RWPE2 (cell line): ENCODE measurements at regions not wholly inside any gene's neighbourhood (a gene's known extent, or its start where the extent isn't known, plus 50 kb on each side); places are given as distances from the start of the nearest gene placed in this dataset.

Source experiments
- ATAC-seq: fragments of 200-7000 bp; cut with Tn5 transposase; 3 replicates; pipeline ENCODE4 v1.9.1; 2021; ENCODE audit warnings: low read depth
- DNase-seq: peaks from one replicate; pipeline ENCODE4 v3.0.0-alpha.2; 2020; ENCODE audit warnings: low spot score
- H3K27ac ChIP-seq: fragments of 450-650 bp; 2 replicates; pipeline ENCODE4 v1.5.1; 2017; ENCODE audit warnings: mild to moderate bottlenecking; ENCODE audit not compliant: poor library complexity, severe bottlenecking
- H3K27me3 ChIP-seq: fragments of 250-450 bp; sonication (Bioruptor Pico); 2 replicates; pipeline ENCODE4 v1.5.1; 2021; ENCODE audit warnings: mild to moderate bottlenecking, moderate library complexity; ENCODE audit not compliant: insufficient read depth, poor library complexity, severe bottlenecking
- H3K36me3 ChIP-seq: fragments of 250-450 bp; sonication (Bioruptor Pico); 2 replicates; pipeline ENCODE4 v1.5.1; 2020; ENCODE audit warnings: low read depth, mild to moderate bottlenecking, moderate library complexity
- H3K4me1 ChIP-seq: fragments of 250-450 bp; sonication (Bioruptor Pico); 2 replicates; pipeline ENCODE4 v1.5.1; 2021; ENCODE audit warnings: mild to moderate bottlenecking, moderate library complexity; ENCODE audit not compliant: insufficient read depth, poor library complexity, severe bottlenecking
- H3K4me3 ChIP-seq: fragments of 250-450 bp; sonication (Bioruptor Pico); 2 replicates; pipeline ENCODE4 v1.5.1; 2021; ENCODE audit warnings: mild to moderate bottlenecking, moderate library complexity; ENCODE audit not compliant: severe bottlenecking
- H3K9me3 ChIP-seq: fragments of 250-450 bp; sonication (Bioruptor Pico); 2 replicates; pipeline ENCODE4 v1.5.1; 2021; ENCODE audit warnings: mild to moderate bottlenecking, moderate library complexity; ENCODE audit not compliant: severe bottlenecking
- TF ChIP-seq, protein P1 (sequence below): fragments of 450-650 bp; IDR thresholded peaks from one replicate; pipeline ENCODE4 v1.5.1; 2017; ENCODE audit warnings: mild to moderate bottlenecking, moderate library complexity; ENCODE audit not compliant: poor library complexity, severe bottlenecking

DNA sequence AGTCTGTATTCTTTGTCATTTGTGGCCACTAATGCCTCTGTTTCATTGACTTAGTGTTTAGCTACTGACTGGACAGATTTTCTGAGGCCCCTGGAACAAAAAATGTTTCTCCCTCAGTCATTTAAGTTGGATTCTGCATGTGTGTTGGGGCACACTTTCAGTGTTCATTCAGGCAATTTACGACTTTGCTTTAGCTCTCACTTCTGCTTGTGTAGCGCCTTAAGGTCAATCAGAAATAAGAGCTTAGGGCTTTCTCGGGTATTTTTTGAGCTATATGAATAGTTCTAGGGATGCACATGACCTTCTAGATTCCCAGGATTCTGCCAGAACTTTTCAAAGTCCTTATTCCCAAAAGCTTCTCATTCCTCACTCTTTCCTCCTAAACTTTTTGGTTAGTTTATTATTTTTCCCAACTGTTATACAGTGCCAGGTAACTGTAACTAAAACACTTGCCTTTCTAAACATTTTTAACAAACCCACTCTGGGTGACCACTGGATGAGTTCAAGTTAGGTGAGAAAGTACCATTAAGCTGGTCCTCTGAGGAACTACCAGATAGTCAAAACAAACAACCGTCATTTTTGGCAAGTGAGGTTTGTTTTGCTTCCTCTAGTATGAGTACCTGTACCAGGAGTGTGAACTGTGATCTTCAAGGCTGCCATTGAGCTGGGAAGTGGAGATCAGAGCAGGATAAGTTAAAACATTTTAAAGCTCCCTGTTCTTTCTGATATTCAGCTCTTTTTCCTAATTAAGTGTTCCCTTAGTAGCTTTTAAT lies 571.3 kb upstream of the TLE4 start:
- TF ChIP-seq, protein P1, sequence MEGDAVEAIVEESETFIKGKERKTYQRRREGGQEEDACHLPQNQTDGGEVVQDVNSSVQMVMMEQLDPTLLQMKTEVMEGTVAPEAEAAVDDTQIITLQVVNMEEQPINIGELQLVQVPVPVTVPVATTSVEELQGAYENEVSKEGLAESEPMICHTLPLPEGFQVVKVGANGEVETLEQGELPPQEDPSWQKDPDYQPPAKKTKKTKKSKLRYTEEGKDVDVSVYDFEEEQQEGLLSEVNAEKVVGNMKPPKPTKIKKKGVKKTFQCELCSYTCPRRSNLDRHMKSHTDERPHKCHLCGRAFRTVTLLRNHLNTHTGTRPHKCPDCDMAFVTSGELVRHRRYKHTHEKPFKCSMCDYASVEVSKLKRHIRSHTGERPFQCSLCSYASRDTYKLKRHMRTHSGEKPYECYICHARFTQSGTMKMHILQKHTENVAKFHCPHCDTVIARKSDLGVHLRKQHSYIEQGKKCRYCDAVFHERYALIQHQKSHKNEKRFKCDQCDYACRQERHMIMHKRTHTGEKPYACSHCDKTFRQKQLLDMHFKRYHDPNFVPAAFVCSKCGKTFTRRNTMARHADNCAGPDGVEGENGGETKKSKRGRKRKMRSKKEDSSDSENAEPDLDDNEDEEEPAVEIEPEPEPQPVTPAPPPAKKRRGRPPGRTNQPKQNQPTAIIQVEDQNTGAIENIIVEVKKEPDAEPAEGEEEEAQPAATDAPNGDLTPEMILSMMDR: no peak
- DNase-seq (no peak), ATAC-seq (no peak)
- no peaks in the 10 kb centered on the region for H3K27me3 ChIP-seq
- no peak overlapping the region for H3K27ac ChIP-seq
- H3K9me3 ChIP-seq: no peaks in the 10 kb centered on the region
- no peaks in the 10 kb centered on the region for H3K36me3 ChIP-seq
- no peak overlapping the region for H3K4me3 ChIP-seq
- H3K4me1 ChIP-seq: no peaks in the 10 kb centered on the region

DNA sequence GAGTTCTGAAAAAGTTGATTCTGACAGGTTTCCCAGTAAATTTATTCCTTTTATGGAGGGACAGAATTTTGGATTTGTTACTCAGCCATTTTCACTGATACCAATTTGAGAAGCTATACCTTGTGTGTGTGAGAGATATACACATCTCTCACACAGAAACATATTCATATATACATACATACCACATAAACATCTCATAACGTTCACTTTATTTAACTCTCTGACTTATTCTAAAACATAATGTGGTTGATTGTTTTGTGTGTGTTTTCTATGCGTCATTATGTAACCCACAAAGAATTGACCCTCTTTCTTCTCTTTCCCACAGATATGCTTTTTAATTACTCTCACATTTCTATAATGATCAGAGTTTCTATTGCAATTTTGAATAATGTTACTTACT lies 570.8 kb upstream of the TLE4 start:
- Histone ChIP-seq H3K4me1 (no peaks in the 10 kb centered on the region), H3K27me3 (no peaks in the 10 kb centered on the region), H3K27ac (no peak overlapping the region), H3K4me3 (no peak overlapping the region), H3K9me3 (no peaks in the 10 kb centered on the region), H3K36me3 (no peaks in the 10 kb centered on the region)
- TF ChIP-seq, protein P1: no peak
- ATAC-seq (no peak), DNase-seq (no peak)

DNA sequence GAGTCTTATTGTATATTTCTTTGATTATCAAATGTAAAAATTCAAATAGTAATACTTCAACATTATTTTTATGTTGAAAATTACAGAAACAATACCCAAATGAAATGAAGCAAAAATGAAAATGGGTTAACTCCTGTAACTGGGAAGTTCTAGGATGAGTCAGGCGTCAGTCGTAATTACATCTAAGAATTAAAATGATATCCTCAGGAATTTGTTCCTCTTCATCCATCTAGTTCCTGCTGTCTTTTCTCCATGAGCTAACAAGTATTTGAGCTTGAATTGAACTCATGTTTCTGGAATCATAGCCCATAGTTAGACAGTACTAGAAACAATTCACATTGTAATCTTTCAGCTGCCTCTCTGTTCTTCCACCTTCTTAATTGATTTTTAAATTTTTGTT lies 568.3 kb upstream of the TLE4 start:
- no peak overlapping the region for H3K4me3 ChIP-seq
- no peak overlapping the region for H3K27ac ChIP-seq
- H3K4me1 ChIP-seq: no peaks in the 10 kb centered on the region
- no peaks in the 10 kb centered on the region for H3K9me3 ChIP-seq
- H3K27me3 ChIP-seq: no peaks in the 10 kb centered on the region
- TF ChIP-seq, protein P1: no peak
- ATAC-seq (no peak), DNase-seq (no peak)
- no peaks in the 10 kb centered on the region for H3K36me3 ChIP-seq

DNA sequence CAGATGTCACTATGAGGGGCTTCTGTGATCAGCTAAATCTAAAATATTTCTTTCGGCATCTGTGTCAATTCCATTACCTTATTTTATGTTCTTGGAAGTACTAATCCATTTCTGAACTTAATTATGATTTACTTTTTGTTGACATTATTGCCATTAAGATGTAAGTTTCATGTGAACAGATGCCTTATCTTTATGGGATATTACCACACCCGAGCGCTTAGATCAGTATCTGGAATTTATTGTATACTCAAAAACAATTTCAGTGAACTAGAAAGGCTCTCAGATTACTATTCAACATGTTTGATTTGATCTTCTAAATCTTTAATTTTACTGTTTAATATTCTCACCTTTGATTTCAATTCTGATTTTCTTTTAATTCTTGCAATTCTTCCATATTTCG lies 567.7 kb upstream of the TLE4 start:
- no peak for ATAC-seq
- TF ChIP-seq, protein P1: no peak
- H3K27ac ChIP-seq: no peak overlapping the region

DNA sequence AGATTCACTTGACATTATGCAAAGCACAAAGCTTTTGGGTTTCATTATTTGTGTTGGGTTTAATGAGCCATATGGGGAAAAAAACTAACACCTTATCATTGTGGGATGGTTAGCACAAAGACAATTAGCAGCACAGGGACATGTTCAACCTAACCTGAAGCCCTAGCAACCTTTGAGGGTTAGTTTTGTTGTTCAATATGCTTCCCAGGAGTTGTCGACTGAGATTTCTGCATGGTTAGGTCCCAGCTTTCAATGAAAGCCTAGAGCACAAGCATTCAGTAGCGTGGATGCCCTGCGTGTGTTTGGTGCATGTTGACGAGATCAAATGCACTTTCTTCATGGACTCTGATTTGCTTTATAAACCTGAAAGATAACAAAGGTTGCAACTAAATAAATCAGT lies 565.2 kb upstream of the TLE4 start:
- H3K9me3 ChIP-seq: no peaks in the 10 kb centered on the region
- no peaks in the 10 kb centered on the region for H3K36me3 ChIP-seq
- TF ChIP-seq, protein P1: no peak
- ATAC-seq: no peak
- no peaks in the 10 kb centered on the region for H3K4me1 ChIP-seq
- H3K4me3 ChIP-seq: no peak overlapping the region
- DNase-seq: no peak
- H3K27me3 ChIP-seq: no peaks in the 10 kb centered on the region
- H3K27ac ChIP-seq: no peak overlapping the region

More for the DNA sequence above, 567.7 kb upstream of the TLE4 start:
- Histone ChIP-seq H3K36me3 (no peaks in the 10 kb centered on the region), H3K9me3 (no peaks in the 10 kb centered on the region), H3K4me3 (no peak overlapping the region), H3K27me3 (no peaks in the 10 kb centered on the region), H3K4me1 (no peaks in the 10 kb centered on the region)
- DNase-seq: no peak
